ENCODE measurements at regions not wholly inside any gene's neighbourhood (a gene's known extent, or its start where the extent isn't known, plus 50 kb on each side); places are given as distances from the start of the nearest gene placed in this dataset.
A peak's percentile ranks its signal among the peaks of the same experiment; 100 is the strongest.
"Not testable (repeated sequence)": the region's sequence is repeated elsewhere in the genome, so short reads cannot be mapped to it uniquely, and the experiment has no call there.

DNA sequence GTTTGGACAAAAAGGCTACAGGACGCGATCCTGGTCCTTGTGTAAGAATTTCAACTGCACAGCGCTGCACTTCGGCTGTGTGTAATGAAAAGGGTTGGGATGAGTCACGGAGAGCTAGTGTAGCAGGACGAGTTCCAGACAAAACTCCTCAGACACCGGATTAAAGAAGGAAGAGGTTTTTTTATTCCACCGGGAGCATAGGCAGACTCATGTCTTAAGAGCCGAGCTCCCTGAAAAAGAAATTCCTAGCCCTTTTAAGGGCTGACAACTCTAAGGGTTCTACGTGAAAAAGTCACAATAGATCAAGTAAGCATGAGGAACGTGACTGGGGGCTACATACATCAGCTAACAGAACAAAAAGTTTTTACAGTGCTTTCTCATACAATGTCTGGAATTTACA, 54.8 kb upstream of the FAM90A1 start:
- not testable (repeated sequence) for H3K4me3 ChIP-seq; H3K27ac ChIP-seq; H3K27me3 ChIP-seq; H3K9me3 ChIP-seq (replicated peaks); H3K4me1 ChIP-seq; H3K36me3 ChIP-seq; DNase-seq

DNA sequence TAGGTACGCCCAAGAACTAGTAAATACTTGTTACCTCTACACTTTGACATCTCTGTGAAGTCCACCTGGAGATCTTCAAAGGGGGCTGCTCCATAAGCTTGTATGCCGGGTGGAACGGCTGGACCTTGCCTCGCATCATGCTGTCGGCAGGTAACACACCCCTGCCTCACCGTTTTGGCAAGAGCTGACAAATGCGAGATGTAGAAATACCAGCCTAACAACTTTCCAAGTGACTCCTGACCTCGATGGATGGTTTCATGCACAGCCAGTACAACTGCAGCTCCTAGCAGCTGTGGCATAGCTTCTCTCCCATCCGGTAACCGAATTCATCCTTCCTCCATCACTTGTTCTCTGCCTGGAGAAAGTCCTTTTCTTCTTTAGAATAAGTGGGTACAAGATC, 58.3 kb upstream of the FAM90A1 start:
- not testable (repeated sequence) for H3K36me3 ChIP-seq; H3K9me3 ChIP-seq (replicated peaks); H3K27me3 ChIP-seq; H3K27ac ChIP-seq; DNase-seq; H3K4me3 ChIP-seq; H3K4me1 ChIP-seq

- not testable (repeated sequence) for DNase-seq; H3K4me1 ChIP-seq; H3K27me3 ChIP-seq; H3K27ac ChIP-seq; H3K4me3 ChIP-seq; H3K9me3 ChIP-seq (replicated peaks); H3K36me3 ChIP-seq
These were observed 64.3 kb upstream of the FAM90A1 start for GRCh38 chr12:8291764-8292163.

- H3K9me3 ChIP-seq (replicated peaks); H3K27me3 ChIP-seq; H3K36me3 ChIP-seq; H3K4me3 ChIP-seq; H3K27ac ChIP-seq; H3K4me1 ChIP-seq; DNase-seq: not testable (repeated sequence)
These were observed 67.2 kb upstream of the FAM90A1 start for GRCh38 chr12:8294662-8295061.

DNA sequence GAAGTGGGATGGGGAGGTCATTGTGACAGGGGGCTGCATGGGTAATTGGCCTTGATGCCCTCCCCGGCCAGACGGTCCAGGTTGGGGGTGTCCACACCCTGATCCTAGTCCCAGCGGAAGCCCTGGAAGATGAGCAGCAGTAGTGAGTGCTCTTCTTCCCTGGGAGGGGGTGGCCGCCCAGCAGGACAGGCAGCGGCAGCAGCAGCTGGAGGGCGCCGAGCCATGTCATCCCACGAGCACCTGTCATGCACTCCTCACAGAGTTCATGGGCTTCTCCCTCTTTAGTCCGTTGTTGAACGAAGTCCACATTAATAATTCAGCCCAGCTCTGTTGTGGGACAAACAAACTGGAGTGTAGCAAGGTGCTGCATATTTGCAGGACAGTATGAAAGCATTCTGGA, 81.2 kb upstream of the FAM90A1 start:
- H3K27ac ChIP-seq; H3K4me1 ChIP-seq; H3K36me3 ChIP-seq; H3K9me3 ChIP-seq (replicated peaks); H3K4me3 ChIP-seq; H3K27me3 ChIP-seq: not testable (repeated sequence)
- DNase-seq, result peak; percentile 65 to 74

- not testable (repeated sequence) for H3K4me3 ChIP-seq; H3K36me3 ChIP-seq; H3K27ac ChIP-seq; H3K27me3 ChIP-seq; DNase-seq; H3K4me1 ChIP-seq; H3K9me3 ChIP-seq (replicated peaks)
These were observed 88.6 kb upstream of the FAM90A1 start for GRCh38 chr12:8315997-8316396.

DNA sequence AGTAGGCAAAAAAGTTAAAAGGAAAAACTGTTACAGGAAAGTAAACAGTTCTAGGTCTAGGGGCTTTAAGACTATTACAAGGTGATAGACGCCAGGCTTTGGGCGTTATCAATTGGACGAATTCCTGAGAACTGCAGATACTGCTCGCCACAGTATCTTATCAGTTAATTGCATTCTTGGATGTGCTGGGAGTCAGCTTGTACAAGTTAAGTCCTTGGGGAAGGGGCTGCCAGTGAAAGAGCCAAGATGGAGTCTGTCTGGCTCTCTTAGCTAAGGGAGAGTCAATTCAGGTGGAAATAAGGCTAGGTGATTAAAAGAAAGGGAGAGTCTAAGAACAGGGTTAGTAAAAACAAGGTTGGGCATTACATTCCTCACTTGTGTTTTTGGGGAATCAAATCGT, 90.3 kb upstream of the FAM90A1 start:
- not testable (repeated sequence) for DNase-seq; H3K9me3 ChIP-seq (replicated peaks); H3K4me1 ChIP-seq; H3K27me3 ChIP-seq; H3K4me3 ChIP-seq; H3K27ac ChIP-seq; H3K36me3 ChIP-seq

DNA sequence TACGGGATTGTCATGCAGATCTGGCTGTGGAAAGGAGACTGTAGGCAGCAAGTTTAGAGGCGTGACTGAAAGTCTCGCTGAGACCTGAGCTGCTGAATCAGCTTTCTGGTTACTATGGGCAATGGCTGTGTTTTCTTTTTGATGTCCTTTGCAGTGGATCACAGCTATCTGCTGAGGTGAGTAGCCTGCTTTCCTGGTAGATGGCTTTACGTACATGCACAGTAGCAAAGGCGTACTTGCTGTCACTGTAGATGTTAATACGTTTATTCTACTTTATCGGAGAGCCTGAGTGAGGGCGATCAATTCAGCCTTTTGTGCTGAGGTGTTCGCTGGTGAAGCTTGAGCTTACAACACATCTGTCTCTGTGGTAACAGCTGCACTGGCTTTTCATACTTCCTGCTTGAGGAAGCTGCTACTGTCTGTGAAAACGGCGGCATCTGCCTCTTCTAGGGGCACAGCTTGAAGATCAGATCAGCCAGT, 92.9 kb upstream of the FAM90A1 start:
- DNase-seq, result peak; percentile 87 to 91
- Histone ChIP-seq H3K27ac (peak overlapping the region; percentile 83), H3K4me3 (peak overlapping the region; percentile 54)
- H3K36me3 ChIP-seq; H3K9me3 ChIP-seq (replicated peaks); H3K27me3 ChIP-seq; H3K4me1 ChIP-seq: not testable (repeated sequence)

DNA sequence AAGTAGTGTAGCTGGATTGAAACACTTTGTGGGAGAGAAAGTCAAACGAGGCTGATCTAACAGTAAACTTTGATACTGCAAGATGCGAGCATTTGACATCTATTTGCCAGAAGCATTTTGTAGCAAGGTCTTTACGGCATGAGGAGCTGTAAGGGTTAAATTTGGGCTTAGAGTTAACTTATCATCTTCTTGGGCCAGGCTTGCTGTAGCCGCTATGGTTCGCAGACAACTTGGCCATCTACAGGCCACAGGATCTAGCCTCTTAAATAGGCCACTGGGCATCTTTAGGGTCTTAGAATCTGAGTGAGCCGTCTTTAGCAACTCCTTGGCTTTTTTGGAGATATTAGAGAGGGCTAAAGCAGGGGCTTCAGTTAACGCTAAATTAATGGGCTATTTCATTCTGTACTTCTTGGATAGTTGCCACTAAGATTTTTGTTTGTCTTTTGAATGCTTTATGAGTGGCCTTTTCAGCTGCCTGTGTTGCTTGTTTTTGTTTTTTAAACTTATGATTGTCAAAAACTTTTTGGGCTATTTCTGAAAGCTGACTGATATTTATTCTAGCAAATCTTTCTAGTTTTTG, 93.5 kb upstream of the FAM90A1 start:
- H3K4me1 ChIP-seq; H3K36me3 ChIP-seq; H3K27me3 ChIP-seq; H3K9me3 ChIP-seq (replicated peaks): not testable (repeated sequence)
- peak overlapping the region; percentile 54 for H3K4me3 ChIP-seq
- peak overlapping the region; percentile 83 for H3K27ac ChIP-seq
- peak; percentile 22 to 58 for DNase-seq

DNA sequence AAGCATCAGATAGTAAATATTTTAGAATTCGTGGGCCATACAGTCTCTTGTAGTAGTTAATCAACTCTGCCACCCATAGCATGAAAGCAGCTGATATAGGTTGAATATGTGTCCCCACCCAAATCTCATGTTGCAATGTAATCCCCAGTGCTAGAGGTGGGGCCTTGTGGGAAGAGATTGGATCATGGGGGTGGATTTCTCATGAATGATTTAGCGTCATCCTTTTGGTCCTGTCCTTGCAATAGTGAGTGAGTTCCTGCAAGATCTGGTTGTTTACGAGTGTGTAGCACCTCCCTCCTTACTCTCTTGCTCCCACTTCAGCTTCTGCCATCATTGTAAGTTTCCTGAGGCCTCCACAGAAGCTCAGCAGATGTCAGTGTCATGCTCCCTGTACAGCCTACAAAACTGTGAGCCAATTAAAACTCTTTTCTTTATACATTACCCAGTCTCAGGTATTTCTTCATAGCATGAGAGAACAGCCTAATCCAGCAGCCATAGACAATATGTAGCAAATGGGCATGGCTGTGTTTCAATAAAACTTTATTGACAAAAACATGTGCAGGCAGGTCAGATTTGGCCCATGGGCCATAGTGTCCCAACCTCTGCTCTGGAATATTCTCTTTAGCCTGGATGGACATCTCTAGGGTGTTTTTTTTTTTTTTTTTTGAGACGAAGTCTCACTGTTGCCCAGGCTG, 97.9 kb upstream of the FAM90A1 start:
- not testable (repeated sequence) for H3K27ac ChIP-seq; H3K36me3 ChIP-seq; DNase-seq; H3K27me3 ChIP-seq; H3K4me3 ChIP-seq; H3K4me1 ChIP-seq; H3K9me3 ChIP-seq (replicated peaks)

GRCh38 chr12:8328835-8329234, 101.4 kb upstream of the FAM90A1 start:
- H3K9me3 ChIP-seq (replicated peaks); H3K4me3 ChIP-seq; H3K4me1 ChIP-seq; DNase-seq; H3K27me3 ChIP-seq; H3K27ac ChIP-seq; H3K36me3 ChIP-seq: not testable (repeated sequence)

- not testable (repeated sequence) for H3K27me3 ChIP-seq; H3K4me1 ChIP-seq; H3K27ac ChIP-seq; DNase-seq; H3K4me3 ChIP-seq; H3K9me3 ChIP-seq (replicated peaks); H3K36me3 ChIP-seq
These were observed 105.0 kb upstream of the FAM90A1 start for GRCh38 chr12:8332373-8332772.

- not testable (repeated sequence) for H3K4me1 ChIP-seq; H3K4me3 ChIP-seq; H3K9me3 ChIP-seq (replicated peaks); DNase-seq; H3K27me3 ChIP-seq; H3K27ac ChIP-seq; H3K36me3 ChIP-seq
These were observed 104.7 kb upstream of the CLEC6A start for GRCh38 chr12:8351073-8351472.

DNA sequence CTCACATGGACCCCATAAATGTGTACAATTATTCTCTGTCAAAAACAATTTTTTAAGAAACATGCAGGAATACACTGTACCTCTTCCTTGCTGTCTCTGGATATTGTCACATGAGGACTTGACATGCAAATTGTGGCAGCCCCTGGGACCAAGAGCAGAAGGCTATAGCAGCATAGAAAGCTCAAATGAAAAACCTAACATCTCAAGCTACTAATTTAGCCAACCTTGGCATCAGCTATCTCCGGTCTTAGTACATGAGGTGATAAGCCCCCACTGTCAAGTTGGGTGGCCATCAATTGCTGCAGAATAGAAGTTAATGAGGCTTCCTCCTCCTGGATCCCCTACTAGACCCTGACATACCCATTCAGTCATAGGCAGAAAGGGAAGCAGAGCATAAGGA, 101.0 kb upstream of the CLEC6A start:
- H3K36me3 ChIP-seq; DNase-seq; H3K27ac ChIP-seq; H3K4me1 ChIP-seq; H3K4me3 ChIP-seq; H3K27me3 ChIP-seq; H3K9me3 ChIP-seq (replicated peaks): not testable (repeated sequence)

GRCh38 chr12:8355531-8355930, 100.2 kb upstream of the CLEC6A start:
- not testable (repeated sequence) for DNase-seq; H3K9me3 ChIP-seq (replicated peaks); H3K4me1 ChIP-seq; H3K4me3 ChIP-seq; H3K36me3 ChIP-seq; H3K27me3 ChIP-seq; H3K27ac ChIP-seq

- DNase-seq, result peak in 1 of 2 experiments; percentile 36
- H3K9me3 ChIP-seq (replicated peaks); H3K27ac ChIP-seq; H3K4me3 ChIP-seq; H3K4me1 ChIP-seq; H3K27me3 ChIP-seq; H3K36me3 ChIP-seq: not testable (repeated sequence)
These were observed 82.0 kb upstream of the CLEC6A start for GRCh38 chr12:8373744-8374143.

All from SJCRH30 (cell line).